ENCODE measurements at regions not wholly inside any gene's neighbourhood (a gene's known extent, or its start where the extent isn't known, plus 50 kb on each side); places are given as distances from the start of the nearest gene placed in this dataset.

DNA sequence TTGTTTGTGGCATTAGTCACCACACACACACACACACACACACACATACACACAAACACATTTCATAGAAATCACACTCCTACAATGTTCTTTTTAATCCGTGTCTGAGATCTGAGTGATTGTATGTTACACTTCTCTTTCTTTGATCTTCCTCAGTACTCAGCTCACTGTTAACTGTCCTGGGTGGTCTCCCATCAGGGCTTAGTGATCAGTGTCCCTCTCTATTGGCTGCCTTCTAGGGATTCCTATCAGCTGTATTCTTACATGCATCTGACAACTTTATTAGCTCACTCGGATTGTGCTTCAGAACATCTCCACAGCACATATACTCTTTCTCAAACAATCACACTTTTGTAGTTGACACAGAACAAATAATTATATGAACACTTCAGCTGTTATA lies 170.2 kb upstream of the POU5F2 start:
- DNase-seq (ENCODE audit: low spot score): no peak
- H3K4me3 Mint-ChIP-seq: no peak overlapping the region
- H3K36me3 Mint-ChIP-seq (ENCODE audit: low read depth): no peaks in the 10 kb centered on the region
- intact Hi-C loops (cut with micrococcal nuclease): no loop called here
- no peaks in the 10 kb centered on the region for H3K9me3 Mint-ChIP-seq
- H3K27me3 Mint-ChIP-seq (ENCODE audit: insufficient read depth): peaks cover under 1% of the 10 kb centered on the region
- no peaks in the 10 kb centered on the region for H3K4me1 Mint-ChIP-seq (ENCODE audit: low read depth)
- no peak overlapping the region for H3K27ac Mint-ChIP-seq

DNA sequence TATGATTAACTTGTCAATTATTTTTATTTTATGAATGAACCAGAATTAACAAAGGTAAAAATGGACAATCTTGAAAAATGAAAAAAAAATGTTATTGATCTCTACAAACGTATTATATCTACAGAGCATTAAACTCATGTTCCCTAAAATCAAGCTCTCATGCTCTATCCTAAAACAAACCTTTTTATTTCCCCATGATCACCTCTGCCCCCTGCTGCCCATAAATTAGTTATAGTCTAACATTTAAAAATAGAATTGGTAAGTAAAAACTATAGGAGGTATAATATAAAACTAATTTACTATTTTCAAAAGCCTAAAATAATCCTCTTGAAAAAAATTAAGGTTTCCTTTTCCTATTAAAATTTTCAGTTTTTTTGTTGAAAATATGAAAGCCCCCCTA lies 168.0 kb upstream of the POU5F2 start:
- H3K4me1 Mint-ChIP-seq (ENCODE audit: low read depth): no peaks in the 10 kb centered on the region
- DNase-seq (ENCODE audit: low spot score): no peak
- peaks cover 2% of the 10 kb centered on the region for H3K27me3 Mint-ChIP-seq (ENCODE audit: insufficient read depth)
- no peak overlapping the region for H3K27ac Mint-ChIP-seq
- no peaks in the 10 kb centered on the region for H3K36me3 Mint-ChIP-seq (ENCODE audit: low read depth)
- intact Hi-C loops (cut with micrococcal nuclease): no loop called here
- H3K9me3 Mint-ChIP-seq: no peaks in the 10 kb centered on the region
- no peak overlapping the region for H3K4me3 Mint-ChIP-seq

DNA sequence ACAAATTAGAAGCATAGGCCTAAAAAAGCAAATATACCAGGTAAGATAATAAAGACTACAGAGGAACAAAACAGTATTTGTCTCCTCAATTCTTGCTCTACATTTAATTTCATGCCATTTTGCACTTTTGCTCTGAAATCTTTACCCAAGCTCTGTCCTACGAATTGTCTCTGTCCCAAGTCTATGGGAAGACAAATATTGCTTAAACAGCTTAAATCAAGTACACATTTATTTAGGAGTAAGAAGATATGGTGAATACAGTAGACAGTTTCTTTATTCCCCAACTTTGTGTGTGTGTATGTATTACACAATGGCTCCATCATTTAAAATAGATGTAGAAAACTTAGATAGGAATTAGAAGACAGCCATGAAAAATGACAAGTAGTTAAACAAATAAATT lies 163.5 kb upstream of the POU5F2 start:
- intact Hi-C loops (cut with micrococcal nuclease): no loop called here
- Mint-ChIP-seq H3K4me1 (ENCODE audit: low read depth) (no peaks in the 10 kb centered on the region), H3K36me3 (ENCODE audit: low read depth) (no peaks in the 10 kb centered on the region), H3K27me3 (ENCODE audit: insufficient read depth) (peaks cover 2% of the 10 kb centered on the region), H3K27ac (no peak overlapping the region), H3K4me3 (no peak overlapping the region), H3K9me3 (no peaks in the 10 kb centered on the region)
- no peak for DNase-seq (ENCODE audit: low spot score)

DNA sequence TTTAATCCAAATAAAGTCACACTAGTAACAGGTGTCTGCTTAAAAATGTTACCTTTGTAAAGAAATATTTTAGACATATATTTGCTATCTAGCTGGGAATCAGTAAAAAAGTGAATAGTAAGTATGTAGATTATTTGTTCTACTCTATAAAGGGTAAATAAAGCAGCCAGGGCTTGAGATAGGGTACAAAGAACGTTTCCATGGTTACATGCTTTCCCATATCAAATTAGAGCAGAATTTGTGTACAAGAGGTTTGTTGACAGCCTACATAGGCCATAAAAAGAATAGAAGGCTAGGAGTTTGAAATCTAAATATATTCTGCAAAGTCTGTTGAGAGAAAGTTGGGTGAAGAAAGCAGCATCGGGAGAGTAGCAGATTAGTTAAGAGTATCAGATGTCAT lies 160.9 kb upstream of the POU5F2 start:
- H3K9me3 Mint-ChIP-seq: no peaks in the 10 kb centered on the region

DNA sequence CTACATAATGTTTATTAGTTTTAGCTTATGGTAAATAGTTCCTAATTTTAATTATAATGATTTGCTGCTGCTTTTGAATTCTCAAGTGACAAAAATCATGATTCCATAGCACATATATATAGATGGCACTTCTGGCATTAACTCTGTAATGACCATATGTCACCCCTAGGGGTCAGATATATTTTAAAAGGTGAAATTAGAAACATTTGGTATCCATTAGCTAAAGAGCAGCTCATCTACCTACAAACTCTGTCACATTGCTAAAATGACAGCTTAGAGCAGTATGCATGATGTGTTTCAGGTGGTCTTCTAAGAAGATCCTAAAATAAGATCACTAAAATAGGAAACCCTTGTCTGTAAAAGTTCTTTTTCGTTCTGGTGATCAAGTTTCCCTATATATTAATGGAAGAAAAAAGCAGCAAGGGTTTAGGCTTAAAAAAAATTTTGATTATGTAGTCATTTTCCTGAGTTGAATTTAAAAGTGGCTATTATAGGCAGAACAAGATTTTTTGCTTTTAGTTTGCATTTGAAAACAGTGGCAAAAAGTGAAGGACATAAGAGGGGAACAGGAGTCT lies 157.7 kb upstream of the POU5F2 start:
- intact Hi-C loops (cut with micrococcal nuclease): loop anchor here (5.0 kb wide), 1 partner anchor 838 kb away; no protein-coding TSS in a partner anchor
- Mint-ChIP-seq H3K27me3 (ENCODE audit: insufficient read depth) (no peaks in the 10 kb centered on the region), H3K4me1 (ENCODE audit: low read depth) (no peaks in the 10 kb centered on the region), H3K9me3 (no peaks in the 10 kb centered on the region), H3K36me3 (ENCODE audit: low read depth) (no peaks in the 10 kb centered on the region), H3K27ac (no peak overlapping the region), H3K4me3 (no peak overlapping the region)
- no peak for DNase-seq (ENCODE audit: low spot score)

More for the DNA sequence above, 160.9 kb upstream of the POU5F2 start:
- Mint-ChIP-seq H3K4me3 (no peak overlapping the region), H3K27me3 (ENCODE audit: insufficient read depth) (peaks cover 2% of the 10 kb centered on the region), H3K27ac (no peak overlapping the region), H3K4me1 (ENCODE audit: low read depth) (no peaks in the 10 kb centered on the region), H3K36me3 (ENCODE audit: low read depth) (no peaks in the 10 kb centered on the region)
- intact Hi-C loops (cut with micrococcal nuclease): no loop called here
- DNase-seq (ENCODE audit: low spot score): no peak

DNA sequence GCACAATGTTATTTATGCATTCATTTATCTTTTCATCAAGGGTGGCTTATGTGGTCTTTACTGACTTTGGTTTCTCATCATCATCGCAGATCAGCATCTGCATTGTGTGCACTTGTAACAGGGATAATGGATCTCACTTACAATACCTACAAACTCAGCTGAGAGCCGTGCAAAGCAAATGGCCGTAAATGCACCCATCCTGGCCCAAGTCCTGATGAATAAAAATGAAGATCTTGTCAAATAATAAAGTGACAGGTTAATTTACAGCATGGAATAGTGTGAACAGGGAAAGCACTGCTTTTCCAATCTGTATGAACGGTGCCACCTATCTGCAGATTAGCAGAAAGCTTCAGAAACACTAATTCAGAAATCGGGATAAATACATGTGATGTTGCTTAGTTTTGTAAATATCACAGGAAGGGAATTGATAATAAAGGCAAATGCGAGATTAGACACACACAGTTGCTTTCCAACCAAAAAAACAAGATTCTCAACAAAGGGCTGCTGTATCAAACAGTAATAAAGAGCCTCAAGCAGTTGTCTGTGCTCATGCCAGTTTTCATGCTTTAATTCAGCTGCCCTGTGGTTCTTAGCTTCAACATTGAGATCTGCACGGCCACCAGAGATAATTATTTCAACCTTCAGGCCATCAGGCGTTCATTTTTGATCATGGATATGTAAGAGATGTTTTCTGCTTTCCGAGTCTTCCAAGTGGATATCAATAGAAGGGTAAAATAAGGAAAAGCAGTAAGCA lies 153.4 kb upstream of the POU5F2 start:
- Mint-ChIP-seq H3K4me3 (no peak overlapping the region), H3K27me3 (ENCODE audit: insufficient read depth) (no peaks in the 10 kb centered on the region), H3K9me3 (no peaks in the 10 kb centered on the region), H3K36me3 (ENCODE audit: low read depth) (no peaks in the 10 kb centered on the region), H3K27ac (no peak overlapping the region), H3K4me1 (ENCODE audit: low read depth) (no peaks in the 10 kb centered on the region)
- no peak for DNase-seq (ENCODE audit: low spot score)
- intact Hi-C loops (cut with micrococcal nuclease): loop anchor here (5.0 kb wide), 1 partner anchor 843 kb away; no protein-coding TSS in a partner anchor

DNA sequence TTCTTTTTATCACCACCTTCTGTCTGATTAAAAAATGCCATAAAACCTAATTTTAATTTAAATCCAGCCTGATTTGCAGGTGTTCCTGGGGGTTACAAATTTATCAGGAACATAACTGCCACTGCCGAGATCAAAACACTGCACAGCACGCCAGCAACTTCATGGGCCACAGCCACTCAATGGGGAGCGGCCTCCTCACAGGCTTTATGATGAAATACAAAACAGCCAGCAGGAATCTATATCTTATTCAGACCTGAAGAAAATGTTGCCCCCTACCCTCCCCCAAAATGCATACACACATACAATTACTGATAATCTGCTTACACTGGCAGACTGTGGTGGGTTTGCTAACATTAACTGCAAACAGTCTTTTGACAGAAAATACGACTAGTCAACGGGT lies 151.7 kb upstream of the POU5F2 start:
- no peak overlapping the region for H3K4me3 Mint-ChIP-seq
- H3K36me3 Mint-ChIP-seq (ENCODE audit: low read depth): no peaks in the 10 kb centered on the region
- DNase-seq (ENCODE audit: low spot score): no peak
- H3K27me3 Mint-ChIP-seq (ENCODE audit: insufficient read depth): no peaks in the 10 kb centered on the region
- intact Hi-C loops (cut with micrococcal nuclease): no loop called here
- H3K27ac Mint-ChIP-seq: no peak overlapping the region
- H3K4me1 Mint-ChIP-seq (ENCODE audit: low read depth): peaks cover under 1% of the 10 kb centered on the region
- H3K9me3 Mint-ChIP-seq: no peaks in the 10 kb centered on the region

DNA sequence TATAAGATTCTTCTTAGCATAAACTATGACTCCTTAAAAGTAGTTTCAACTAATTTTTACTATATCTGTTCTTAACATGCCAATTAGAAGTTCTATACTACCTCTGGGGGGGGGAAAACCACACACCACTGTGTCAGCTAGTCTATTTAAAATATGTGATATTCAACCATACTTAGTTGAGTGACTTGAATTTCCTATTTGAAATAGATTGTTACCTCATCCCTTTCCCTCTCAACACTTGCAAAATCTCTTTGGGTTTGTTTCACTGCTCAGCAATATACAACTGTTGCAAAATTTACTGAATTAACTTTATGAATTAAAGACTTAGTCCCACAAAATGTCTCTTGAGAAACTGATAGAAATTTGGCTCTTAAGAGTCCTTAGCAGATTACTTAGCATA lies 151.1 kb upstream of the POU5F2 start:
- peaks cover 7% of the 10 kb centered on the region for H3K4me1 Mint-ChIP-seq (ENCODE audit: low read depth)
- H3K36me3 Mint-ChIP-seq (ENCODE audit: low read depth): no peaks in the 10 kb centered on the region
- no peaks in the 10 kb centered on the region for H3K9me3 Mint-ChIP-seq
- H3K27me3 Mint-ChIP-seq (ENCODE audit: insufficient read depth): no peaks in the 10 kb centered on the region
- DNase-seq (ENCODE audit: low spot score): no peak
- no peak overlapping the region for H3K4me3 Mint-ChIP-seq
- intact Hi-C loops (cut with micrococcal nuclease): no loop called here
- no peak overlapping the region for H3K27ac Mint-ChIP-seq

DNA sequence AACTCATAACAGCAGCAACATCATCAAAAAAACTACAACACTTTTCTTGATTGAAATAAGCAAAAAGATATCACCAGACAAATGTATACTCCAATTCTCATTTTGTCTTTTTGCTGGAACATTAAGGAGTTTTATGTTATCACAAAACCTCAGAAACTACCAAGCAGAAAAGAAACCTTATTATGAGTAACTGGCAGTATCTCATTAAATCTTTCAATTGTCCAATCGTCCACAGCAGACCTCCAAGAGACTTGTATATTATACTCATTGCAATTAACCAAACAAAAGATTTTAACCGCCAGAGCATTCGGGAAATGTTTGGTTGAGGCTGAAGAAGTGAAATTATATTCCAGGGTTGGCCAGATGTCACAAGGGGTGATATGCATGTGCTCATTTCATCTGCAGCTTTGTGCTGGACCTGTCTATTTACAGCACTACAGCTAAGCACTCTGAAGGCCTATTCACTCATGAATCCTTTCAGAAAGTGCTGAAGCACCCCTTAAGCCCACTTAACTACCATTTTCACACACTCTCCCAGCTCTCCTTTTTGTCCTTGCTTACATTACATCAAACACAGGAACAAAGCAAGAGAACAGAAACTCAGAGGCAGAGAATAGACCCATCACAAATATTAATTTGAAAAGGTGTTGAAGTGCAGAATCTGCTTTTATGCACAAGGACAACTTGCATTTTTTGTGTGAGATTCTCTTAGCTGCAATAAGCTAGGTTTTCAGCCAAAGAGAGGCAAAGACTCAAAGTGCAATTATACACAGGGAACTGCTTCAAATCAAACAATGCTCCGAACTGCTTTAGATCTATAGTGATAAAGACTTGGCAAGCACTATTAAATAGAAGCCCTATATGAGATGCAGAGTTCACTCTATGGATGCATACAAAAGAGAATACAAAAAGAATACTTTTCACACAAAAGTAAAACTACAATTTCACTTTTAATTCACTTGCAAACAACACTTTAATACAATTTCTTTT lies 150.4 kb upstream of the POU5F2 start:
- H3K9me3 Mint-ChIP-seq: no peaks in the 10 kb centered on the region
- no peak for DNase-seq (ENCODE audit: low spot score)
- no peaks in the 10 kb centered on the region for H3K36me3 Mint-ChIP-seq (ENCODE audit: low read depth)
- H3K27me3 Mint-ChIP-seq (ENCODE audit: insufficient read depth): no peaks in the 10 kb centered on the region
- peaks cover 13% of the 10 kb centered on the region for H3K4me1 Mint-ChIP-seq (ENCODE audit: low read depth)
- intact Hi-C loops (cut with micrococcal nuclease): no loop called here
- no peak overlapping the region for H3K27ac Mint-ChIP-seq
- H3K4me3 Mint-ChIP-seq: no peak overlapping the region

DNA sequence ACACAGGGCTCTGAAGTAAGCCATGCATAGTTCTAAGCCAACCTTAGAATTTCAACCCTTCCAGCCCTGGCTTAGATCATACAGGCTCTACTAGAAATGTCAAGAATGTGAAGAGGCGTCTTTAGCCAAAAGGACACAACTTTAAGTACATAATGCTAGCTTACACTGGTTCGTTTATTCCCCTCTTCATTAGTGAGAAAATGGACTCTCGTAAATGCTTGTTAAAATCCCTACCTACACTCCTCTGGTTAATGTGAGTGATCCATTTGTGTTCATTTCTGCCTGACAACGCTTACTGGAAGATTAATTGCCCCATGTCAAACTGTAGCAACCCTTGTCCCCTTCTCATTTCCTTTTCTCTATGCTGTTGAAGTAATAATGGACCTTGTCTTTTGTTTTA lies 149.3 kb upstream of the POU5F2 start:
- Mint-ChIP-seq H3K9me3 (no peaks in the 10 kb centered on the region), H3K4me1 (ENCODE audit: low read depth) (peaks cover 22% of the 10 kb centered on the region), H3K27me3 (ENCODE audit: insufficient read depth) (no peaks in the 10 kb centered on the region), H3K4me3 (no peak overlapping the region), H3K36me3 (ENCODE audit: low read depth) (no peaks in the 10 kb centered on the region), H3K27ac (no peak overlapping the region)
- no peak for DNase-seq (ENCODE audit: low spot score)
- intact Hi-C loops (cut with micrococcal nuclease): no loop called here

DNA sequence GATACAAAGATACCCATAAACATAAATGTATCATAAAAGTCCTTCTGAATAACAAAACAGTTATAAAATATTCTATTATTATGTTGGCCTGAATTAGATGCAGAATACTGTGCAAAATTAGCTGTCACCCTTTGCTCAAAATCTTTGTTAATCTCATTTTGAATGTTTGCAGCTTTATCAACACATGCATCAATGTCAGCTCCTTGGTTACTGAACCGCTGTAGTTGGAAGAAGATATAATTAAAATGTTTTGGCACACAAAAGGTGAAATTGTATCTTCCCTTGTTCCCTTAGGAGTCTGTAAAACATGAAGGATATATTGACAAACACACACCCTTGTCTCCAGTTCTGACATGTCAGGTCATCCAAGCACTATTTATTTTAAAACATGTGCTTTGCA lies 146.3 kb upstream of the POU5F2 start:
- H3K27me3 Mint-ChIP-seq (ENCODE audit: insufficient read depth): no peaks in the 10 kb centered on the region
- H3K9me3 Mint-ChIP-seq: no peaks in the 10 kb centered on the region
- H3K4me1 Mint-ChIP-seq (ENCODE audit: low read depth): peaks cover 22% of the 10 kb centered on the region
- intact Hi-C loops (cut with micrococcal nuclease): no loop called here
- H3K36me3 Mint-ChIP-seq (ENCODE audit: low read depth): no peaks in the 10 kb centered on the region
- no peak overlapping the region for H3K27ac Mint-ChIP-seq
- no peak for DNase-seq (ENCODE audit: low spot score)
- no peak overlapping the region for H3K4me3 Mint-ChIP-seq

DNA sequence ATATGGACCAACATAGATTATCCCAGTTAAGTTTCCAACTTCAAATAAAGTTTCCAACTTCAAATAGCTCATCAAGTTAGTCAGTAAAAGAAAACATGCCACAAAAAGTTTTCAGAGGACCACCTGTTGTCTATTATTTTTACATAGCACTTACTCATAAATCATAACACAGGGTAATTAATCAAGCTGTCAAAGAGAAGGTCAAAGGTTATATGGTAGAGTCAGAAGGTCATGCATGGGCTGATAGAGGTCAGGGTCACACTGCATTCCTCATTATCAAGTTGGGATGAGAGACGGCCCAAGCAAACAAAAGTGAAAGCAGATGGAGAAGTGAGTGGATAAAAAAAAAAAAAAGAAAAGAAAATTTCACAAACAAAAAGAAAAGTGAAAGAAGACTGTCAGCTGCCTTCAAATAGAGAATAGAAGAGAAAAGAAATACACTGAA lies 145.5 kb upstream of the POU5F2 start:
- intact Hi-C loops (cut with micrococcal nuclease): no loop called here
- H3K4me3 Mint-ChIP-seq: peak overlapping the region; percentile 32
- no peak for DNase-seq (ENCODE audit: low spot score)
- H3K9me3 Mint-ChIP-seq: no peaks in the 10 kb centered on the region
- no peaks in the 10 kb centered on the region for H3K27me3 Mint-ChIP-seq (ENCODE audit: insufficient read depth)
- H3K36me3 Mint-ChIP-seq (ENCODE audit: low read depth): no peaks in the 10 kb centered on the region
- peak overlapping the region; percentile 6 for H3K27ac Mint-ChIP-seq
- peaks cover 22% of the 10 kb centered on the region for H3K4me1 Mint-ChIP-seq (ENCODE audit: low read depth)
